Thyroid gland (tissue), 4 donors: ENCODE measurements at regions not wholly inside any gene's neighbourhood (a gene's known extent, or its start where the extent isn't known, plus 50 kb on each side); places are given as distances from the start of the nearest gene placed in this dataset.

ENCODE experiments used
- CTCF ChIP-seq, 6 experiments: fragments of 200-600 bp in 3 of 6; fragments of 450-650 bp in 3 of 6; sonication (generic) in 3 of 6; IDR thresholded peaks; one replicate each; pipeline ENCODE4 v1.5.1; 2016 to 2019; ENCODE audit warnings: antibody characterized with exemption in 6 of 6, mild to moderate bottlenecking in 2 of 6, inconsistent platforms in 1 of 6, moderate library complexity in 1 of 6
- POLR2A ChIP-seq, 2 donors: fragments of 450-650 bp; IDR thresholded peaks; one replicate each; pipeline ENCODE4 v1.6.1; 2017; ENCODE audit warnings: antibody characterized with exemption in 2 of 2, mild to moderate bottlenecking in 2 of 2, moderate library complexity in 1 of 2

GRCh38 chr13:87078947-87079795 is 592.0 kb upstream of the SLITRK5 start:
- TF ChIP-seq CTCF (IDR thresholded peaks at IDR 0.05), result no peak
- no peak for TF ChIP-seq POLR2A (IDR thresholded peaks at IDR 0.05)
